UCSD-AML1 (cell line): ENCODE measurements at regions not wholly inside any gene's neighbourhood (a gene's known extent, or its start where the extent isn't known, plus 50 kb on each side); places are given as distances from the start of the nearest gene placed in this dataset.
A peak's percentile ranks its signal among the peaks of the same experiment; 100 is the strongest.

Source experiments
- DNase-seq: peaks from one replicate; lab custom pipeline; 2025; ENCODE audit not compliant: unreplicated experiment; lab: John Stamatoyannopoulos, UW

DNA sequence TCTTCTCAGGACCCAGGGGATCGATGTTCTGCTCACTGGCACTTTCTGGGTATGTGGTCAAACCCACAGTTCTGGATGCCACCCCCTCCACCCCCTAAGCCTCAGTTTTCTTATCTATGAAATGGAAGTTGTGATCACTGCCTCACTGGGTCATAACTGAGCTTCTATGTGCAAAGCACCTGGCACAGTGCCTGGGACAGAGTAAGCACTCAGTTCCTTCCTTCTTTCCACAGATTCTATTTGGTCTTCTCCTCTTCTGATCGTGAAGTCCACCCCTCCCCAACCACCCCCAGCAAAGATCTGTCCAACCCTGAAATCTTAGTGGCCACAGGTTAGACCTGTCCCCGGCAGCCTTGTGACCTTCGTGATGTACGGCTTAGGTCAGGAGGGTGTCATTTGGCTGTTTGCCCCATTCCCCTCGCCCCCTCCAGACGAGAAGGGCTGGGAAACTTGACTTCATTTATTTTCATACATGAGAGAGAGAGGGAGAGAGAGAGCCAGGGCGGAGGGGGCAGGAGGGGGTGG is 181.4 kb downstream of the FGF18 start:
- DNase-seq, result no peak

DNA sequence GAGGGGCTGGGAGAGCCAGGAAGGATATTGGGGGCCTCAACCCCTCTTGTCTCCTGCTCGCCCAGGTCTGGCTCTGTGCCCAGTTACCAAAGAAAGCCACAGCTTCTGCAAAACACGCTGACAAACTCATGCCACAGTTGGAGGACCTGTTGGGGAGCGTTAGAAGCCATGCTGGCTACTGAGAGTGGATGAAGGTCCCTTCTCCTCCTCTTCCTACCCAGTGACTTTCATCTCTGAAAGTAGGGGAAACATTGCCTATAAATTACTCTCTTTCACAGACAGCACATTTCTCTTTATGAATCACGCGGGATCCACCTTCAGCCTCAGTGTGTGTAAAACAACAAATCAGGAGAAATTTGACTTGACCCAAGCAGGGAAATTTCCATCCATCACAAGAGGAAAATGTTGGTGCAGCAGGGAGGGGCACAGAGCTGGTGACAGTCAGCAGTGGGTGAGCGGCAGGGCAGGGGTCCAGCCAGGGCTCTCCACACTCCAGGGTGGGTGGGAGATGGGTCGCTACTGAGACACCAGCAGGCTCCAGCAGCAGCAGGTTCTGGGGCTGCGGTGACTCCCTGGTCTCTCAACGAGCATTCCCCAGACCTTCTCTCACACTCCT is 181.9 kb downstream of the FGF18 start:
- peak; percentile 64 for DNase-seq

- no peak for DNase-seq
Measured at GRCh38 chr5:171603591-171603990, 182.0 kb upstream of the SMIM23 start.

DNA sequence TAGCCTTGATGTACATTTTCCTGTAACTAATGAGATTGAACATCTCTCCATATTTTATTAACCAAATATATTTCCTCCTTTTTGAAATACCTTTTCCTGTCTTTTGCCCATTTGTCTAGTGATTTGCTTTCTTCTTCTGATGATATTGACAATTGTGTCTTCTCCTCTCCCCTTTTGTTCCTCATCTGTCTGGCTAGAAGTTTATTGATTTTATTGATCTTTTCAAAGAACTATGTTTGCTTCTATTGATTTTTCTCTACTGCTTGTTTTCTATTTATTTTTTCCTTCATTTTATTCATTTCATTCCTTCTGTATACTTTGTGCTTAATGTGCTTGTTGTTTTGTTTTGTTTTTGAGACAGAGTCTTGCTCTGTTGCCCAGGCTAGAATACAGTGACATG is 181.4 kb upstream of the SMIM23 start:
- no peak for DNase-seq

DNA sequence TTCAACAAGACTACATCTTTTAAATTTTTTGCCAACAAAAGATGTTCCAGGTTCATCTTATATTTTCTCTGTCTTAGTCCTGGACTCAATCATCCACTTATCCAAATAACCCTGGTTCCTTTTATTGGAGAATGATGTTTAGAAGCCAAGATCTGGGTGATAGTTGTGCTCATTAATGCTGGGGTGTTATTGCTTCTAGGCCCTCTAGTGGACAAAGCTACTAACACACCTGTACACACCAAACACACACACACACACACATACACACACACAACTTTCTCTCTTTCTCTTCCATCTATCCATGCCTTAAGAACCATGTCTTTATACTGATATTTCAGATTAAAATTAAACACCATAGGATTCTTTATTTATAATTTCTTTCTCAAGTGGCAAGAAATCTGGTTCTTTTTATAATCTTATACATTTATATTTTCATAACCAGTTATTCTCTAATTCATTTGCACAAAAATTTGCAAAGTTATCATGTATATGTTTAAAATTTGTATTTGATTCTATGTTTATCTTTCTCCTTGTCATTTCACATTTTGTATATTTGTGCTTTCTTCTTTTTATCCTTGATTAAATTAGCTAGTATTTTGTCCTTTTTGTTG is 179.1 kb upstream of the SMIM23 start:
- no peak for DNase-seq

DNA sequence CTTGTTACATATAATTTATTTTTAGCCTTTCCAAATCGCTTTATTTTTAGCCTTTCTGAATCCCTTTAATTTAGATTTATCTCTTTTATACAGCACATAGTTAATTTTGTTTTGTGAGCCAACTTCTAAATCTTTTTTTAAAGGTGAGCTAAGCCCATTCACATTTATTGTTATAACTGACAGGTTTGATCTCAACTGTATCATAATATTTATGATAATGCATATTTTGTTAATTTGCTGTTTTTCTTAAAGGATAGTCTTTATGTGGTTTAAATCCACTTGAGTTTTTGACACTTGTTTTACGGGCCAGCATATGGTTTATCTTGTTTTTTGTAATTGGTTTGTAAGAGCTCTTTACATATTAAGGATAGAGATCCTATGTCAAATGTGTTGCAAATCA is 177.8 kb upstream of the SMIM23 start:
- DNase-seq, result no peak

DNA sequence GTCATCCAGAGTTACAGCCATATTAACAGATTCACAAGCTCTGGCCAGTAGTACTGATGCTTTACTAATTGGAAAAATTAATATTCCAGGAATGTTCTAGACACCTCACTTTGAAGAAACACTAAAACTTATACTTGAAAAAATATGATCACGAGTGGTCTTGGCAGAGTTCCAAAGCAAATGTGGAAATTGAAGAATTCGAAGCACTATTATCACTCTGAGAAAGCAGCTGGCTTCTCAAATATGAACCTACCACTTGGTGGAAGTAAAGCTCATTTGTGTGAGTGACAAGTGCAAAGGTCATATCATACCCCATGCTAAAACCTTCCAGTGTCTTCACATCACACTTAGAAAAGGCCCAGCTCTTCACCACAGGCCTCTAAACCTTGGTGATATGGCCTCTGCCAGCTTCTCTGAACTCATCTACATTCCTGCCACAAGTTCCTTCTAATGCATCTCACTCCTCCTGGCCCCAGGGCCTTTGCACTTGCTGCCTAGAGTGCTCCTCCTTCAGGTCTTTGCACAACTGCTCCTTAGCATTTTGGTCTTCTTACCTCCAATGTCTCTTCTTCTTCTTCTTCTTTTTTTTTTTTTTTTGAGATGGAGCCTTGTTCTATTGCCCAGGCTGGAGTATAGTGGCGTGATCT is 175.7 kb upstream of the SMIM23 start:
- no peak for DNase-seq

DNA sequence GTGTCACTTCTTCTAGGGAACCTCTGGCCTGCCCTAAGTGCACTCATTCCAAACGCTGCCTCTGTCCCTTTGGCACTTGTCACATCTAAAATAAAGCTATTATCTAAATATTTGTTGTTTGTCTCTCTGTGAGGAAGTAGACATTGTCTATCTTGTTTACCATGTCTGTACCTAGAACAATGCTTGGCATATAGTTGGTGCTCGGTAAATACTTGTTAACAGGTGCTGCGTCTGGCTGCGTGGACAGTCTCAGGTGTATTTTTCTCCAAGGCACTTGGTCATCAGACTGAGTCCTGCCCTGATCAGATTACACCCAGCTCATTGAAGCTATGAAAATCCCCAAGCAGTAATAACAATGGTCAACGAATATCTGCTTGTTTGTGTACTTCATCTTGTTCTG is 174.9 kb upstream of the SMIM23 start:
- no peak for DNase-seq

- no peak for DNase-seq
Measured at GRCh38 chr5:171612749-171613148, 172.9 kb upstream of the SMIM23 start.

GRCh38 chr5:171614511-171614910 is 171.1 kb upstream of the SMIM23 start:
- DNase-seq, result no peak

GRCh38 chr5:171614971-171615653 is 170.5 kb upstream of the SMIM23 start:
- DNase-seq, result no peak

DNA sequence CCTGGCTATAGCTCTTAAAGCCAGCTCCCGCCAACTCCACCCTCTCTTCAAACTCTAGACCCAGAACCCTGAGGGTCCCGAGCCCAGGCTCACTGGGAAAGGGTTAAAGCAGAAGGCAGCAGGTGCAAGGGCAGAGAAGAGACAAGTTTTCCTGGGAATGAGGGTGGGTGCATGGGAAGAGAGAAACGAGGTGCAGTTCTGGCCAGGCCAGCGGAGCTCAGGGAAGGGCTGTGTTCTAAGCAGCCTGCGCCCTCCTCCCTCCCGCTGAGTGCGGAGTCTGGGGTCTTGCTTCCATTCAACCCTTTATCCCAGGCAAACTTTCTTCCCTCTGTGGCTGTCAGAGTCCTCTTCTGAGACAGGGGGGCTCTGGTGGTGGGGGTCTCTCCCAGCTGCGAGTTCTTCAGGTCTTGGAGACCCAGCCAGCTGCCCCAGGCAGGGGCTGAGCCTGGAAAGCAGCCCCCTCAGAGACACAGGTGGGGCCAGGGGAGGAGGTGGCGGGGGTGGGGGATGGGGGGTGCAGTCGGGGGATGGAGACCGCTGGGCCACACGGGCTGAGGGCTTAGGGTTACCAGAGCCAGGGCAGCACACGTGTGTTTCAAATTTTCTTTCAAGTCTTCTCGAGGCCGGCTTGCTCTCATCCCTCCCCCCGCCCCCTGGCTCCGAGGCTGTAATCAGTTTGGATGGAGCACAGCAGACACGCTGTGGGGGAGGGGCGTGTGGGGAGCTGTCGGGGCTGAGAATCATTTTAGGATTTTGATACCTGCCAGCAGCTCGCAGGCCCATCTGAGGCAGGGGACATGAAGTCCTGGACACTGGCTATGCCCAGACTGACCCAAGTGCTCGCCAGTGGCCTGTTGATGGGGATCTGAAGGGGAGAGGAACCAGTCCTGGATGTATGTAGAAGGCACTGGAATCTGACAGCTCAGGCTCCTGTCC is 169.6 kb upstream of the SMIM23 start:
- DNase-seq, result no peak

DNA sequence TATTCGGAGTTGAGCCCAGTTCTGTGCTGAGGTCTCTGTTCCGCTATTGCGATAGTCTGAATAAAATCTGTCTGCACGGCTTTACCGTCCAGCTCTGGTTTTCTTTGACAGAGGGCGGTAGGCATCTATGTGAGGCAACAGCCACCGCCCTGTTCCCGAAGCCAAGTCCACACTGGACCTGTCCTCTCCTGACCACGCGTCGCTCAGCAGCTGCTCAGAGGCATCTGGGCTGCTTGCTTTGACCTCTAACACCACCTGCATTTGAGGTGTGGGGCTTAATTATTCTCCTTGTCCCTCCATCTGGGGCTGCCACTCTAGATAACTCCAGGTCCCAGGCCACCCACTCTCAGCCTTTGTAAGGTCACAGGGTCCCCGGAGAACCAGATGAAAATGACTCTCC is 168.4 kb upstream of the SMIM23 start:
- DNase-seq, result no peak

- no peak for DNase-seq
Measured at GRCh38 chr5:171617817-171618591, 167.6 kb upstream of the SMIM23 start.

DNA sequence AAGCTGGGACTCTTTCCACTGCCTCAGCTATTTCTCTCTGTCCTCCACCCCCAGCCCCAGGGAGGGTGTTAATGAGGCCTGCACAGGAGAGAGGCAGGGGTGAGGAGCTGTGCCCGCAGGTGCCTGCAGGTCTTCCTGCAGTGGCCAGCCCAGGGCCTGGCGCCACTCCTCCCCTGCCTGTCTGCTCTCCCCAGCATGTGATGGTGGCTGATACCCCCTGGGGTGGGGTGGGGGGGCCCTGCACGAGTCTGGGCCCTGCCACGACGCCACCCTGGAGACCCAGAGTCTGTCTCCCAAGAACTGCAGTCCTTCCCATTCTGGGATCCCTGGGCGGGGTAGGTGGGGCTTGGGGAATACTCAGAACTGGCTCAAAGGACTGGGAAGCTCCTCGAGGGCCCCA is 166.4 kb upstream of the SMIM23 start:
- no peak for DNase-seq

GRCh38 chr5:171619744-171620143 is 165.9 kb upstream of the SMIM23 start:
- no peak for DNase-seq

DNA sequence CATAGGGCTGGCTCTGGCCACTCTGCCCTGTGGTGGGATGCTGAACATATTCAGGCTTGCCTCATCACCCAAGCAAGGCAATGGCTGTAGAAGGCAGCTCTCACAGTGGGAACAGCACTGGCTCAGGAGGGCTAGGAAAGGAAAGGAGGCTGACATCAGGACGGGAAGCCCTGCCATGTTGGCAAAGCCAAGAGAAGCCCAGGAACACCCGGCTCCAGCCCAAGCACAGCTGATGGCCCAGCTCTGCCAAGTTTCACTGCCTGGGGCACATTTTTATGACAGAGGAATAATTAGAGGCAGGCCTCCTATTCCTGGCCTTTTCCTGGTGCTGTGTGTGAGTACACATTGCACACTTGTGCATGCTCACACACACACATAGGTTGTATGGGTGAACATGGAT is 163.6 kb upstream of the SMIM23 start:
- no peak for DNase-seq

GRCh38 chr5:171623107-171623506 is 162.5 kb upstream of the SMIM23 start:
- DNase-seq, result no peak

DNA sequence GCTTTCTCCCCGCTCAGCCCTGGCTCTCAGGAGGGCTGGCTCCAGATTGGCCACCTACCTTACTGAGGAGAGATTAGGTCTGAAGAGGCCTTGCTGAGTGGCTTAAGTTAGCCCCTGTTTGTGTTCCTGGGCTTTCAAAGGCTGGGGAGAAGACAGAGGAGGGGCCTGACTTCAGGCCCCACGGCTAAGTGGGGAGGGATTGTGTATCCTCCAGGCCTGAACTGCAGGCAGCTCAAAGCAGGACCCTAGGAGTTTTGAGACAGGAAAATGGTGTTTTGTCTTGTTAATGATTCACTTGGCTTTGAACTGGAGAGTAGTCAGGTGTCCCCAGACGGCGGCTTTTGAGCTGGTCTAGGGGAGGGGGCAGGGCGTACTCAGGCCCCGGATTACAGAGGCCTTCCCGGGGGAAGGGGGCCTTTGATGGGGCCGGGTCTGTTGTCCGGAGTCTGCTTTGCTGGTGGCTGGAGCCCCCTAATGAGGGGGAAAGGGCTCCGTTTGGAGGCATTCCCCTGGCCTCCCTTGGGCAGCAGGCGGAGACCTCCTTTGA is 162.0 kb upstream of the SMIM23 start:
- DNase-seq, result no peak

DNA sequence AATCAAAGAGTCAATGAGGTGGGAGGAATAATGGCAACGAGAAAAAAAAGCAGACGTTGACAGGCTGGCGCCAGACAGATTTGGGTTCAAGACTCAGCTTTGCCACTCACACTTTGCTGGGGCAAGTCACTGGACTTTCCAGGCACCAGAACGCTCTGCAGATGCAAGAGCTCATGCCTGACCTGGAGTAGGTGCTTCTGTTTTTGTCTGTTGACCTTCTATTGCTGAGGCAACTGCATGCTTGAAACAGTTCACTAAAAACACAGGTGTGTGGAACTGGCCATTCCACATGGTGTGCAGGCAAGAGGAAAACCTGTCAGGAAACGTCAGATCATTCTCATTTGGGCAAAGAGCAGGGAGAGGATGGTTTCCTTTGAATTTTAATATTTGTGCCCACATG is 161.2 kb upstream of the SMIM23 start:
- DNase-seq, result no peak
